ENCODE measurements at regions not wholly inside any gene's neighbourhood (a gene's known extent, or its start where the extent isn't known, plus 50 kb on each side); places are given as distances from the start of the nearest gene placed in this dataset.

GRCh38 chr2:215205787-215206186 is 67.4 kb upstream of the ABCA12 start:
- no peaks in the 10 kb centered on the region for H4K20me1 ChIP-seq (ENCODE audit: insufficient read depth, low read length)
- BruUV-seq (replicated peaks): no TSS peak
- H3K9ac ChIP-seq (ENCODE audit: insufficient read depth, low read depth, low read length): no peak overlapping the region
- ATAC-seq (no peak), FAIRE-seq (no peak), DNase-seq (ENCODE audit: low spot score) (no peak)
- TF ChIP-seq IRF2 (CRISPR knock-in tag; IDR thresholded peaks at IDR 0.05): no peak
- TF ChIP-seq MEF2D (CRISPR knock-in tag; IDR thresholded peaks at IDR 0.05): no peak
- no peak for TF ChIP-seq LBX2 (CRISPR knock-in tag; IDR thresholded peaks at IDR 0.05; ENCODE audit: borderline replicate concordance)
- TF ChIP-seq GATAD1 (CRISPR knock-in tag; IDR thresholded peaks at IDR 0.05): no peak
- TF ChIP-seq ZNF782 (CRISPR knock-in tag; IDR thresholded peaks at IDR 0.05; ENCODE audit: borderline replicate concordance): no peak
- no peak for TF ChIP-seq ZNF350 (CRISPR knock-in tag; IDR thresholded peaks at IDR 0.05; ENCODE audit: borderline replicate concordance, low read depth)
- no peak for TF ChIP-seq SCMH1 (CRISPR knock-in tag; IDR thresholded peaks at IDR 0.05; ENCODE audit: borderline replicate concordance)
- no peak for TF ChIP-seq DDIT3 (CRISPR knock-in tag; IDR thresholded peaks at IDR 0.05)
- TF ChIP-seq SP4 (CRISPR knock-in tag; IDR thresholded peaks at IDR 0.05): no peak
- TF ChIP-seq HES4 (CRISPR knock-in tag; IDR thresholded peaks at IDR 0.05; ENCODE audit: borderline replicate concordance): no peak
- ChIA-PET POLR2A (no interaction called here), CTCF (ENCODE audit: low intra/inter-chr PET ratio, low total read pairs) (no interaction called here)
- in situ Hi-C loops (cut with HindIII; ENCODE audit: extremely low pct_ligation_motif_present, low pct_unique_long_range_greater_than_20kb): no loop called here
- WGBS (ENCODE audit: low lambda C conversion rate): 13% methylated on average over 4 of the region's 4 CpGs
- no peaks in the 10 kb centered on the region for H3K79me2 ChIP-seq (ENCODE audit: insufficient read depth, low read length)
- H2AFZ ChIP-seq (ENCODE audit: low read length): no peak overlapping the region
- H3K27ac ChIP-seq (ENCODE audit: extremely low read length, insufficient read depth, low read length): no peak overlapping the region
- intact Hi-C loops (cut with micrococcal nuclease; ENCODE audit: unreplicated experiment): no loop called here
- peaks cover 1 to 15% of the 10 kb centered on the region in 2 experiments; a peak in 4 of 5 replicates for H3K27me3 ChIP-seq (ENCODE audit: control insufficient read depth in 1 of 2, insufficient read depth in 2 of 2, low read length in 2 of 2)
- H3K4me3 ChIP-seq (replicated peaks in 1 of 3; ENCODE audit: insufficient read depth in 1 of 3, low read depth in 2 of 3, low read length in 3 of 3): no peak overlapping the region
- H3K9me3 ChIP-seq (ENCODE audit: low read length): peaks cover 24% of the 10 kb centered on the region
- H3K4me1 ChIP-seq (ENCODE audit: insufficient read depth, low read length): no peaks in the 10 kb centered on the region
- no peaks in the 10 kb centered on the region for H3K36me3 ChIP-seq (replicated peaks in 1 of 2; ENCODE audit: control insufficient read depth in 1 of 2, insufficient read depth in 2 of 2, low read length in 2 of 2)
- H3K4me2 ChIP-seq (ENCODE audit: low read depth, low read length): no peak overlapping the region

Measured in HepG2 (cell line).